ENCODE measurements at regions not wholly inside any gene's neighbourhood (a gene's known extent, or its start where the extent isn't known, plus 50 kb on each side); places are given as distances from the start of the nearest gene placed in this dataset.

- no peak overlapping the region for H2BK20ac ChIP-seq (ENCODE audit: low read depth, low read length)
- no peak overlapping the region for H3K9ac ChIP-seq (ENCODE audit: low read depth, low read length)
- no peak overlapping the region for H2BK120ac ChIP-seq (ENCODE audit: low read depth, low read length)
- CTCF ChIA-PET = no interaction called here
- H3K4me3 ChIP-seq (ENCODE audit: insufficient read depth, low read depth, low read length) = no peak overlapping the region
- H2AK5ac ChIP-seq (ENCODE audit: low read depth, low read length) = no peak overlapping the region
- H4K8ac ChIP-seq (ENCODE audit: low read depth in 2 of 2, low read length in 2 of 2) = no peak overlapping the region
- in situ Hi-C loops (cut with MboI; ENCODE audit: low sequenced_read_pairs) (no loop called here), dilution Hi-C loops (cut with HindIII; ENCODE audit: low sequenced_read_pairs, unreplicated experiment) (no loop called here), intact Hi-C loops (cut with micrococcal nuclease) (no loop called here)
- H3K9me3 ChIP-seq (ENCODE audit: control insufficient read depth, insufficient read depth, low read length) = no peaks in the 10 kb centered on the region
- H3K36me3 ChIP-seq (ENCODE audit: control insufficient read depth, insufficient read depth, low read length) = no peaks in the 10 kb centered on the region
- H2BK15ac ChIP-seq (ENCODE audit: low read depth, low read length) = no peak overlapping the region
- ATAC-seq (ENCODE audit: low read depth) (no peak), DNase-seq (no peak)
- H2BK5ac ChIP-seq (ENCODE audit: low read depth, low read length, poor library complexity, severe bottlenecking) = no peak overlapping the region
- BruUV-seq (replicated peaks) = no TSS peak
- no peak overlapping the region for H3K23ac ChIP-seq (ENCODE audit: low read depth, low read length)
- 47% methylated on average over 3 of the region's 7 CpGs; no CpG with 5 or more reads in 1 of the 2 experiments for WGBS, 2 experiments (ENCODE audit: extremely low coverage in 2 of 2, insufficient read length in 1 of 2)
- no peak overlapping the region for H4K5ac ChIP-seq (ENCODE audit: low read depth, low read length)
- no peak overlapping the region for H3K14ac ChIP-seq (replicated peaks; ENCODE audit: low read depth, low read length)
- H4K20me1 ChIP-seq (ENCODE audit: insufficient read depth, low read length) = no peaks in the 10 kb centered on the region
- H4K91ac ChIP-seq (ENCODE audit: insufficient read depth, low read depth, low read length) = no peak overlapping the region
- H3K4me1 ChIP-seq (ENCODE audit: control insufficient read depth, insufficient read depth, low read length) = no peaks in the 10 kb centered on the region
- no peak overlapping the region for H3K4ac ChIP-seq (ENCODE audit: low read depth, low read length)
- no peak for TF ChIP-seq MAZ (IDR thresholded peaks at IDR 0.05; ENCODE audit: borderline replicate concordance, low read depth, low read length)
- TF ChIP-seq USF2 (IDR thresholded peaks at IDR 0.05; ENCODE audit: low read depth, low read length) = no peak
- no peak for TF ChIP-seq ELK1 (IDR thresholded peaks at IDR 0.05; ENCODE audit: borderline replicate concordance, low read depth, low read length)
- H3K4me2 ChIP-seq (ENCODE audit: low read depth, low read length) = no peak overlapping the region
- POLR2A ChIA-PET (ENCODE audit: unreplicated experiment) = no interaction called here
- no peaks in the 10 kb centered on the region for H3K9me1 ChIP-seq (ENCODE audit: insufficient read depth, low read length)
- H3K79me1 ChIP-seq (ENCODE audit: low read depth in 1 of 2, low read length in 2 of 2) = no peaks in the 10 kb centered on the region
- no peak overlapping the region for H3K18ac ChIP-seq (ENCODE audit: low read depth, low read length)
- H2AK9ac ChIP-seq (replicated peaks; ENCODE audit: low read depth, low read length, poor library complexity) = no peak overlapping the region
- no peak overlapping the region for H3K56ac ChIP-seq (ENCODE audit: extremely low read depth, insufficient read depth, low read length)
- H3K27me3 ChIP-seq (ENCODE audit: control insufficient read depth, insufficient read depth, low read length) = peaks cover 49% of the 10 kb centered on the region
- no peak overlapping the region for H2AFZ ChIP-seq (replicated peaks; ENCODE audit: low read length, poor library complexity)
- H3K27ac ChIP-seq (ENCODE audit: insufficient read depth, low read length) = no peak overlapping the region
These were observed 138.8 kb downstream of the DAD1 start for GRCh38 chr14:22450266-22450665.

Data from IMR-90 (cell line).